A549 (cell line): ENCODE measurements at regions not wholly inside any gene's neighbourhood (a gene's known extent, or its start where the extent isn't known, plus 50 kb on each side); places are given as distances from the start of the nearest gene placed in this dataset.
A peak's percentile ranks its signal among the peaks of the same experiment; 100 is the strongest.

Source experiments
- ATAC-seq, 2 experiments: fragments of 200-7000 bp in 1 of 2; fragments of >200 bp in 1 of 2; cut with Nextera tagmentation in 1 of 2; cut with Tn5 transposase in 1 of 2; 3 replicates each; pipeline versions ENCODE4 v1.8.0 to v1.9.1; 2018 to 2020; ENCODE audit warnings: mild to moderate bottlenecking in 1 of 2, moderate library complexity in 1 of 2
- CTCF ChIA-PET: fragments of 300-600 bp; sonication (Branson Sonifier 250); formaldehyde crosslinking; extraction: SDS; loops from one replicate; lab custom pipeline; 2021; ENCODE audit warnings: antibody characterized with exemption, inconsistent platforms; lab: Yijun Ruan, JAX
- POLR2A ChIA-PET: fragments of 350-600 bp; formaldehyde crosslinking; extraction: SDS; loops from one replicate; lab custom pipeline; 2021; ENCODE audit warnings: antibody characterized with exemption, inconsistent platforms; lab: Yijun Ruan, JAX
- DNase-seq, 2 experiments: peaks; one replicate each; pipeline versions ENCODE4 v3.0.0 to v3.0.0-alpha.2; 2011 to 2016; ENCODE audit warnings: low read depth in 1 of 2, low spot score in 1 of 2
- FAIRE-seq: peaks from 2 replicates; lab custom pipeline; 2011; peaks lifted over from hg19 to GRCh38; lab: Jason Lieb, UNC
- H3K27ac ChIP-seq, 2 experiments: fragments of >200 bp; sonication (Bioruptor Twin); formaldehyde crosslinking; 3 replicates each; pipeline ENCODE4 v1.5.1; 2016 to 2017
- H3K4me1 ChIP-seq: fragments of >200 bp; sonication (Bioruptor Twin); formaldehyde crosslinking; 3 replicates; pipeline ENCODE4 v1.6.1; 2016
- H3K4me2 ChIP-seq: fragments of >200 bp; sonication (Bioruptor Twin); formaldehyde crosslinking; 3 replicates; pipeline ENCODE4 v1.6.1; 2016
- H3K4me3 ChIP-seq: fragments of >200 bp; sonication (Bioruptor Twin); formaldehyde crosslinking; 3 replicates; pipeline ENCODE4 v1.5.1; 2016
- H3K9me3 ChIP-seq: fragments of >200 bp; sonication (Bioruptor Twin); formaldehyde crosslinking; 3 replicates; pipeline ENCODE4 v1.6.1; 2016
- CEBPB ChIP-seq, 2 experiments: fragments of >200 bp in 1 of 2; sonication (Bioruptor Twin) in 1 of 2; formaldehyde crosslinking in 1 of 2; IDR thresholded peaks; 2 replicates each; pipeline ENCODE4 v1.6.1; 2012 to 2016
- E2F6 ChIP-seq: IDR thresholded peaks from 2 replicates; pipeline ENCODE4 v1.6.1; 2012; ENCODE audit warnings: low read depth, borderline replicate concordance
- EHF ChIP-seq: fragments of 250-450 bp; sonication (Bioruptor Pico); IDR thresholded peaks from 2 replicates; pipeline ENCODE4 v1.5.0; 2020; ENCODE audit warnings: mild to moderate bottlenecking
- EHMT2 ChIP-seq: fragments of 200-600 bp; sonication (generic); IDR thresholded peaks from 2 replicates; pipeline ENCODE4 v1.6.1; 2016; ENCODE audit warnings: antibody characterized with exemption, low read depth, mild to moderate bottlenecking, moderate library complexity
- ESRRA ChIP-seq: fragments of 150-350 bp; IDR thresholded peaks from 2 replicates; pipeline ENCODE4 v1.6.1; 2014; ENCODE audit warnings: mild to moderate bottlenecking, low read length, borderline replicate concordance
- FOSB ChIP-seq: fragments of 250-450 bp; sonication (Bioruptor Pico); IDR thresholded peaks from 2 replicates; pipeline ENCODE4 v1.5.0; 2020; ENCODE audit warnings: mild to moderate bottlenecking, moderate library complexity
- FOSL2 ChIP-seq, 2 experiments: fragments of 450-650 bp in 1 of 2; fragments of >200 bp in 1 of 2; sonication (Bioruptor Twin) in 1 of 2; formaldehyde crosslinking; IDR thresholded peaks; 2 replicates each; pipeline versions ENCODE4 v1.5.0 to v1.6.1; 2016 to 2020; ENCODE audit warnings: mild to moderate bottlenecking in 1 of 2, moderate library complexity in 1 of 2
- HEYL ChIP-seq: fragments of 250-450 bp; sonication (Bioruptor Pico); IDR thresholded peaks from 2 replicates; pipeline ENCODE4 v1.8.0; 2021; ENCODE audit warnings: mild to moderate bottlenecking, moderate library complexity
- MAZ ChIP-seq: fragments of 150-350 bp; IDR thresholded peaks from 2 replicates; pipeline ENCODE4 v1.6.1; 2014; ENCODE audit warnings: antibody characterized with exemption, low read depth, low read length, borderline replicate concordance
- MYC ChIP-seq: IDR thresholded peaks from 2 replicates; pipeline ENCODE4 v1.6.1; 2012; ENCODE audit warnings: mild to moderate bottlenecking, inconsistent platforms, low read length, improper control_type of control experiment, borderline replicate concordance
- NFE2L2 ChIP-seq: fragments of 150-350 bp; conservative IDR thresholded peaks from 2 replicates; pipeline ENCODE4 v1.6.1; 2014; ENCODE audit warnings: low read length
- NPAS2 ChIP-seq: fragments of 250-450 bp; sonication (Bioruptor Pico); IDR thresholded peaks from 2 replicates; pipeline ENCODE4 v1.8.0; 2022; ENCODE audit warnings: mild to moderate bottlenecking, moderate library complexity, borderline replicate concordance
- NR3C1 ChIP-seq: fragments of >200 bp; sonication (Bioruptor Twin); formaldehyde crosslinking; IDR thresholded peaks from 3 replicates; pipeline ENCODE4 v1.6.1; 2017
- USF2 ChIP-seq: fragments of 450-650 bp; IDR thresholded peaks from 2 replicates; pipeline ENCODE4 v1.6.1; 2014; ENCODE audit warnings: antibody characterized with exemption
- ZC3H11A ChIP-seq: fragments of 450-650 bp; IDR thresholded peaks from 2 replicates; pipeline ENCODE4 v1.6.1; 2014; ENCODE audit warnings: antibody characterized with exemption, mild to moderate bottlenecking
- ZFP36 ChIP-seq: fragments of 450-650 bp; IDR thresholded peaks from 2 replicates; pipeline ENCODE4 v1.6.1; 2014; ENCODE audit warnings: borderline replicate concordance; ENCODE audit not compliant: partially characterized antibody
- ZNF302 ChIP-seq: fragments of 250-450 bp; sonication (Bioruptor Pico); IDR thresholded peaks from 2 replicates; pipeline ENCODE4 v1.9.0; 2021; ENCODE audit warnings: inconsistent platforms, mild to moderate bottlenecking, moderate library complexity
- WGBS: methylation state at CpG from one replicate; pipeline ENCODE4 v1.1.6; 2017; ENCODE audit errors: missing lambda C conversion rate; 5-methylcytosine and 5-hydroxymethylcytosine counted together
- TF ChIP-seq, protein P1 (sequence below): fragments of >200 bp; sonication (Bioruptor Twin); formaldehyde crosslinking; IDR thresholded peaks from 3 replicates; pipeline ENCODE4 v1.6.1; 2016
- TF ChIP-seq, protein P2 (sequence below): IDR thresholded peaks from 2 replicates; pipeline ENCODE4 v1.6.1; 2012
- TF ChIP-seq, protein P3 (sequence below): fragments of >200 bp; sonication (Bioruptor Twin); formaldehyde crosslinking; IDR thresholded peaks from 2 replicates; pipeline ENCODE4 v1.6.1; 2016

DNA sequence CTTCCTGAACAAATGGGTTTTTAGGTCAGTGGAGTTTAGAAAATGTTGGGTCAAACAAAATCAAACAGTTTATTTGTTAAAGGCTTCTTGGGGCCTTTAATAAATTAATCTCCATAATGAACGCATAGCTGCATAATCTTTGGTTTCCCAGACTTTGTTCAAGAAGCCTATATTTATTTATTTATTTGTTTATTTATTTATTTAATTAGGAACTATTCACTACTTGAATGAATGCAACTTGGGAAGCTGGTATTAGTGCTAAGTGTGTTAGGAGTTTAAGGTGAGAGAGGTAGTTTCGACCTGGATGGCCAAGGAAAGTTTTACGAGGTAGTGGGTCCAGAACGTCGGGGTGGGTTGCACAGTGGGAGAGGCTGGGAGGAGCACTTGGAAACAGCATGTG is 281.9 kb upstream of the C2CD4B start:
- no peak for ATAC-seq
- CTCF ChIA-PET = interaction anchor here (0.9 to 1.7 kb wide), 2 partner anchors 32 to 171 kb away, joined by 4 to 5 read pairs; no protein-coding TSS in a partner anchor
- WGBS = 91% methylated on average over 5 of the region's 5 CpGs
- no peak for FAIRE-seq
- no peaks in the 10 kb centered on the region for H3K4me1 ChIP-seq
- TF ChIP-seq ZC3H11A (peak; percentile 56), ESRRA (no peak)
- TF ChIP-seq, all 56 proteins: peak for 1
- no peak for DNase-seq
- H3K4me2 ChIP-seq = no peak overlapping the region
- POLR2A ChIA-PET = no interaction called here
- no peaks in the 10 kb centered on the region for H3K9me3 ChIP-seq
- no peak overlapping the region for H3K4me3 ChIP-seq
- no peak overlapping the region for H3K27ac ChIP-seq

DNA sequence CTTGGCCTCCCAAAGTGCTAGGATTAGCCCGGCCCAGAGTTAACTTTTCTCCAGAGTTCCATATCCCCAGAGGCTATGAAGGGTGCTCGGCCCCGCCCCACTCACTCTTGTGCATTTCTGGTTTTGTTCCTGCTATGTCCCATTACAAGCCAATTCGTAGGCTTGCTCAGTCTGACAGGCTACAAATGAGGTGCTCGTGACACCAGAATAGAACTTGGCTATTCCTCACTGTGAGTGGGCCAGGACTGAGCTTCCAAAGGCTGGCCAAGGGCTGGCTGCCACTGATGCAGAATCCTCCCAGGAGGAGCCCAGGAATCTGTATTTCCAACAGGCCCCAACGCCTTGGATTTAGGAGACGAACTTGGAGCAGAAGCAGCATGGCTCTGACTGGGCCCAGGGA is 282.7 kb upstream of the C2CD4B start:
- no peak overlapping the region for H3K4me3 ChIP-seq
- 87% methylated on average over 7 of the region's 7 CpGs for WGBS
- H3K27ac ChIP-seq = no peak overlapping the region
- ChIA-PET POLR2A (interaction anchor here (0.6 kb wide), 1 partner anchor 13 kb away, joined by 5 read pairs; no protein-coding TSS in a partner anchor), CTCF (interaction anchor here (0.6 kb wide), 1 partner anchor 292 kb away, joined by 3 read pairs; no protein-coding TSS in a partner anchor)
- ATAC-seq = no peak
- H3K4me2 ChIP-seq = no peak overlapping the region
- no peak for DNase-seq
- TF ChIP-seq NR3C1 = no peak
- TF ChIP-seq HEYL (CRISPR knock-in tag) = no peak
- no peak for TF ChIP-seq CEBPB (IDR thresholded peaks at IDR 0.05)
- TF ChIP-seq ZNF302 (CRISPR knock-in tag) = no peak
- no peak for TF ChIP-seq ZFP36
- TF ChIP-seq NFE2L2 = no peak
- TF ChIP-seq MYC = no peak
- TF ChIP-seq FOSB (CRISPR knock-in tag) = no peak
- no peak for TF ChIP-seq EHMT2
- no peaks in the 10 kb centered on the region for H3K4me1 ChIP-seq
- FAIRE-seq = no peak
- H3K9me3 ChIP-seq = no peaks in the 10 kb centered on the region

GRCh38 chr15:62449638-62450037 is 284.6 kb upstream of the C2CD4B start:
- Histone ChIP-seq H3K9me3 (no peaks in the 10 kb centered on the region), H3K4me3 (no peak overlapping the region), H3K27ac (no peak overlapping the region), H3K4me1 (no peaks in the 10 kb centered on the region), H3K4me2 (no peak overlapping the region)
- 59% methylated on average over 1 of the region's 1 CpG for WGBS
- POLR2A ChIA-PET = no interaction called here
- CTCF ChIA-PET = interaction anchor here (2.3 kb wide), 1 partner anchor 8 kb away, joined by 8 read pairs; no protein-coding TSS in a partner anchor
- no peak for TF ChIP-seq NR3C1
- no peak for TF ChIP-seq USF2
- TF ChIP-seq, protein P1, sequence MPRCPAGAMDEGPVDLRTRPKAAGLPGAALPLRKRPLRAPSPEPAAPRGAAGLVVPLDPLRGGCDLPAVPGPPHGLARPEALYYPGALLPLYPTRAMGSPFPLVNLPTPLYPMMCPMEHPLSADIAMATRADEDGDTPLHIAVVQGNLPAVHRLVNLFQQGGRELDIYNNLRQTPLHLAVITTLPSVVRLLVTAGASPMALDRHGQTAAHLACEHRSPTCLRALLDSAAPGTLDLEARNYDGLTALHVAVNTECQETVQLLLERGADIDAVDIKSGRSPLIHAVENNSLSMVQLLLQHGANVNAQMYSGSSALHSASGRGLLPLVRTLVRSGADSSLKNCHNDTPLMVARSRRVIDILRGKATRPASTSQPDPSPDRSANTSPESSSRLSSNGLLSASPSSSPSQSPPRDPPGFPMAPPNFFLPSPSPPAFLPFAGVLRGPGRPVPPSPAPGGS = no peak
- no peak for TF ChIP-seq NFE2L2
- TF ChIP-seq NPAS2 (CRISPR knock-in tag) = no peak
- no peak for TF ChIP-seq MYC
- TF ChIP-seq, protein P2, sequence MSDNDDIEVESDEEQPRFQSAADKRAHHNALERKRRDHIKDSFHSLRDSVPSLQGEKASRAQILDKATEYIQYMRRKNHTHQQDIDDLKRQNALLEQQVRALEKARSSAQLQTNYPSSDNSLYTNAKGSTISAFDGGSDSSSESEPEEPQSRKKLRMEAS = no peak
- TF ChIP-seq, protein P3, sequence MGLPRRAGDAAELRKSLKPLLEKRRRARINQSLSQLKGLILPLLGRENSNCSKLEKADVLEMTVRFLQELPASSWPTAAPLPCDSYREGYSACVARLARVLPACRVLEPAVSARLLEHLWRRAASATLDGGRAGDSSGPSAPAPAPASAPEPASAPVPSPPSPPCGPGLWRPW = no peak
- no peak for TF ChIP-seq ZNF302 (CRISPR knock-in tag)
- TF ChIP-seq MAZ = no peak
- TF ChIP-seq EHF (CRISPR knock-in tag) = no peak
- TF ChIP-seq ZC3H11A = no peak
- TF ChIP-seq E2F6 = no peak
- TF ChIP-seq FOSL2 (IDR thresholded peaks at IDR 0.05) = no peak
- no peak for TF ChIP-seq FOSL2 (CRISPR knock-in tag; IDR thresholded peaks at IDR 0.05)
- DNase-seq (no peak), ATAC-seq (no peak), FAIRE-seq (no peak)
